ENCODE measurements at regions not wholly inside any gene's neighbourhood (a gene's known extent, or its start where the extent isn't known, plus 50 kb on each side); places are given as distances from the start of the nearest gene placed in this dataset.

GRCh38 chr2:5845798-5846330, 153.7 kb downstream of the SOX11 start:
- DNase-seq, result no peak

- no peak for DNase-seq
These were observed 154.7 kb downstream of the SOX11 start for GRCh38 chr2:5846881-5847280.

GRCh38 chr2:5849562-5849961, 157.4 kb downstream of the SOX11 start:
- no peak for DNase-seq

DNA sequence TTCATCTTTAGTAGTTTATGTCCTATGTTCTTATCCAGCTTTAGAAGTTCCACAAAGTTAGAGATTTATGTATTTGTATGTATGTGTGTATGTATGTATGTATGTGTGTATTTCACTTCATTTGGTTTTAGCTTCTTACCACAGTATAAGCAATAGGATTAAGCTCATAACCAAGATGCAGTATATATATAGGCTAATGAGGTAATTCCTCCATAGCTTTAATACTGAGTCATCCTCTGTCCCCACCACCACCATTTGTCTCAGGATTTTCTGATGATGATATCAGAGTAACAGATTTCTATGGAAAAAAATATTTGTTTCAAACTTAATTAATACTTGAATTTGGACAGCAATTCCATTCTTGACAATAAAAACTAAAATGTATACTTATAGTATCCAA, 159.2 kb downstream of the SOX11 start:
- DNase-seq, result no peak

GRCh38 chr2:5854797-5855196, 162.6 kb downstream of the SOX11 start:
- DNase-seq, result no peak

- DNase-seq, result no peak
These were observed 174.9 kb downstream of the SOX11 start for GRCh38 chr2:5867056-5867455.

DNA sequence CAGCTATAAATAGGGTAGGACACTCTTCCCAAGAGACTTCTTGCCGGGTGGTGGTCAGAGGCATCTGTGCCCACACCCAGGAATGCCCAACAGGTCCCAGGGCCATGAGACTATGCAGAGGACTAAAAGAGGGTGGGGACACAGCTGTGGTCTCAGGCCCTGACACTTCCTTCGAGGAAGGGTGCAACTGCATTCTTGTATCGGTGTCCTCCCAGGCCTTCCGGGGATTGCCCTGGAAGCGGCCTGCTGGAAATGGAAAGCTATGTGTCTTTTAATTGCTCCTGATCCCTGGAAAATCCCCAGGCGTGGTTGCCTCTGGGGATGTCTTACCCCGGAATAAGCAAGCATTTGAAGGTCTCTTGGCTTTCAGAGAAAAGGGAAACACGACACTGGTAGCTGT, 176.7 kb downstream of the SOX11 start:
- DNase-seq, result no peak

GRCh38 chr2:5869936-5870335, 177.8 kb downstream of the SOX11 start:
- no peak for DNase-seq

- no peak for DNase-seq
These were observed 185.2 kb downstream of the SOX11 start for GRCh38 chr2:5877360-5877759.

- DNase-seq, result no peak
These were observed 193.4 kb downstream of the SOX11 start for GRCh38 chr2:5885451-5886173.

- no peak for DNase-seq
These were observed 194.3 kb downstream of the SOX11 start for GRCh38 chr2:5886462-5886861.

- no peak for DNase-seq
These were observed 195.9 kb downstream of the SOX11 start for GRCh38 chr2:5888126-5888525.

GRCh38 chr2:5889519-5889918, 197.3 kb downstream of the SOX11 start:
- no peak for DNase-seq

DNA sequence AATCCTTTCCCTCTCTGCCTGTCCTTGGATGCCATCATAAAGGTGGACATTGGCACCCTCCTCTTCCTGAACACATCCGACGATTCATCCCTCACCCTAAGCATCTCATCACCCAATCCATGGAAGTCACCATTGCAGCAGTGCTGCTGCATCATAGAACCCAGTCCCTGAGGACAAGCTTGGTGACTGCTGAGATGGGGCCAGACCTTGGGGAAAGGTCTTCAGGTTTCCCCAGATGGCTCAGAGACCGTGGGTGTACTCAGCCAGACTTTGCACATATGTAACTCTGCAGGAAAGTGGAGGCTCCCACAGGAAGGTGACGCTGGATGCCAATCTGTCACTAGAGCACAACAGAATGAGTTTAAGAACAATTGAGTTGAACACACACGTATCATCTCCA, 202.2 kb downstream of the SOX11 start:
- no peak for DNase-seq

GRCh38 chr2:5895284-5895683, 203.1 kb downstream of the SOX11 start:
- no peak for DNase-seq

GRCh38 chr2:5897249-5897648, 205.1 kb downstream of the SOX11 start:
- DNase-seq, result no peak

GRCh38 chr2:5898667-5899066, 206.5 kb downstream of the SOX11 start:
- DNase-seq, result no peak

DNA sequence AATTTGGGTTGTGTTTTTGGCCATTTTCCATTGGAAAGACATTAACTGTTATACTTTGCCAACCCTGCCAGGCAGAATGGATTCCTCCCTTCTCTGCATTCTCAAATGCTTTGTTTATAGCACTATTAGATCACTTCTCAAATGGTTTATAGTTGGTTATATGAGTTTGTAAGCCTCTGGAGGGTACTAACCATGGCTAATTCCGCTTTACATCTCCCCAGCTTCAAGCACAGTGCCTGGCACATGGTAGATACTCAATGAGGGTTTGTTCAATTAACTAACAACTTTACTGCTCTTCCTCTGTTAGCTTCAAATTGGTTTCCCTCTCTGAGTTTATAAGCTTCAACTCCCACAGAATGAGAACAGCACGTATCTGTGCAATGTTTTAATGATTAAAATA, 213.5 kb downstream of the SOX11 start:
- DNase-seq, result no peak

DNA sequence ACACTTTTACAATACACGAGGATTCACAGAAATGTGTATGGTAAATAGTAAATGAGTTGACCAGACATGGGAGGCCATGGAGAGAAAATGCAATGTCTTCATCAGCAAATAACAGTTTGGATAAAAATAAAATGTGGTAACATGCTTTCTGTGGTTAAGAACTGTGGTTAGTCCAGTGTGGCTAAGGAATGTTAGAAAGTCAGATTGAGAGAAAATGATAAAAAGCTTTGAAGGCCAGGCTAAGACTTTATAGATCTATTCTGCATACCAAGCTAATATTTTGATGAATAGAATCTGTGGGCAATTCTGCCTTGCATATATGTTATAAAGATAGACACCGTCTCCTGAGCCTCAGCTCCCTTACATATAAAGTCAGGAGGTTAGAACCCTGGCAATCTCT, 215.9 kb downstream of the SOX11 start:
- DNase-seq, result no peak

- no peak for DNase-seq
These were observed 219.5 kb downstream of the SOX11 start for GRCh38 chr2:5911718-5912117.

DNA sequence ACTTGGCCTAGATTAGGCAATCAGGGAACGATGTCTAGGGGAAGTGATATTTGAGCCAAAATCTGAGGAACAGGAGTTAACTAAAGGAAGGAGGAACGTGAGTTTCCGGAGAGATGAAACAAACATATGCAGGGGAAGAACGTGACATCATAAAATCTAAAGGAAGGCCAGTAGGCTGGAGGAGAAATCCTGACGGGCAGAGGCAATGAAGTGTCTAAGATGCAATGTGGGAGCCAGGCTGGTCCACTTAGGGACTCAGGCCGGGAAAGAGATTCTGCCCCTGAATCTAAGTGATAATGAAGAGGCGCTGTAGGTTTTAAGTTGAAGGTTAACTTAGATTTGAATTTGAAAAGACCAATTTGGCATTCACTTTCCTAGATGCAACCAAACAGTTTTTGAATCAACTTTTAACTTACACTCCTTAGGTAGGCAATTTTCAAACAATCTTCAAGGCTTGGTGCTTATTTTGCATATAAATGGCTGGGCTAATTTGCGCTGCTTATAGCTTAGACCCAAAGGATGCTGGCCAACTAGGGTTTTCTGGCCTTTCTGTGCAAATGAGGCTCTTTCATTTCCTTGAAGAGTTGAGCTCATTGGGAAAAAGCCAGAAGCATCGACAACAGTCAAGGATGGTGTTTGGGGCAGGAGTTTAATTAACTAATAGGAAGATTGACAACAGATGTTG, 221.7 kb downstream of the SOX11 start:
- no peak for DNase-seq

GRCh38 chr2:5914811-5915611, 222.8 kb downstream of the SOX11 start:
- DNase-seq, result no peak

DNA sequence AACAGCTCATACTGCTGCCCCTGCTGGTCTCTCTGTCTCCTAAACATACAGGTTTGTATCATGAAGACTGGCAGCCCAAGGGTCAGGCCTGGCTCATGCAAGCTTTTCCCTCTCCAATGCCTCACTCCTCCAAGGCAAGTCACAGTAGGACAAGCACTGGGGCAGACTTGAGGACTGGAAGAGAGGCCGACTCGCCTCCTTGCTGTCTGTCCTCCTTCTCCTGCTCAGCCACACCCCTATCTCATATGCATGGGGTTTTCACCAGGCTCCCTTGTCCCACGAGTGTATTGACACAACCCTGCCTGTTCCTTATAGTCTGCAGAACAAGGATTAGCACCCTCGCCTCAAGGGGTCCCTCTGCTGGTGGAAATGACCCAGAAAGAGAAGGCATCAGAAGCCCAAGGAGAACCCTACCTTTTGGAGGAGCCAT, 223.7 kb downstream of the SOX11 start:
- peak in 1 of 2 experiments; percentile 43 for DNase-seq

All from NCI-H526 (cell line).